Glomerular endothelial cell (primary cell): ENCODE measurements at regions not wholly inside any gene's neighbourhood (a gene's known extent, or its start where the extent isn't known, plus 50 kb on each side); places are given as distances from the start of the nearest gene placed in this dataset.

Experiments used
- DNase-seq: peaks from one replicate; pipeline ENCODE4 v3.0.0-alpha.2; 2011; ENCODE audit warnings: low read depth, low spot score; ENCODE audit errors: extremely low read depth

- no peak for DNase-seq
These were observed 85.3 kb upstream of the LIMCH1 start for GRCh38 chr4:41452484-41453225.

- DNase-seq, result no peak
These were observed 83.5 kb upstream of the LIMCH1 start for GRCh38 chr4:41454423-41454822.

- no peak for DNase-seq
These were observed 82.8 kb upstream of the LIMCH1 start for GRCh38 chr4:41455206-41455605.

GRCh38 chr4:41456559-41457101 is 81.3 kb upstream of the LIMCH1 start:
- DNase-seq, result no peak

- no peak for DNase-seq
These were observed 79.3 kb upstream of the LIMCH1 start for GRCh38 chr4:41458689-41459088.

GRCh38 chr4:41460641-41461040 is 77.3 kb upstream of the LIMCH1 start:
- no peak for DNase-seq

GRCh38 chr4:41461780-41462307 is 76.1 kb upstream of the LIMCH1 start:
- no peak for DNase-seq

- no peak for DNase-seq
These were observed 72.7 kb upstream of the LIMCH1 start for GRCh38 chr4:41465146-41465761.

GRCh38 chr4:41466249-41466648 is 71.7 kb upstream of the LIMCH1 start:
- DNase-seq, result no peak

GRCh38 chr4:41468122-41468521 is 69.8 kb upstream of the LIMCH1 start:
- no peak for DNase-seq

- DNase-seq, result no peak
These were observed 66.6 kb upstream of the LIMCH1 start for GRCh38 chr4:41471126-41472071.

- no peak for DNase-seq
These were observed 65.9 kb upstream of the LIMCH1 start for GRCh38 chr4:41472081-41472480.

- DNase-seq, result no peak
These were observed 64.8 kb upstream of the LIMCH1 start for GRCh38 chr4:41473176-41473575.

GRCh38 chr4:41475402-41475801 is 62.6 kb upstream of the LIMCH1 start:
- no peak for DNase-seq

GRCh38 chr4:41476310-41476885 is 61.6 kb upstream of the LIMCH1 start:
- DNase-seq, result no peak

- DNase-seq, result no peak
These were observed 60.6 kb upstream of the LIMCH1 start for GRCh38 chr4:41477181-41477905.

GRCh38 chr4:41478518-41478917 is 59.4 kb upstream of the LIMCH1 start:
- no peak for DNase-seq

- DNase-seq, result no peak
These were observed 57.1 kb upstream of the LIMCH1 start for GRCh38 chr4:41480896-41481311.

GRCh38 chr4:41483771-41484170 is 54.2 kb upstream of the LIMCH1 start:
- no peak for DNase-seq

- DNase-seq, result no peak
These were observed 52.9 kb upstream of the LIMCH1 start for GRCh38 chr4:41485041-41485440.
